Endothelial cell of umbilical vein (primary cell): ENCODE measurements at regions not wholly inside any gene's neighbourhood (a gene's known extent, or its start where the extent isn't known, plus 50 kb on each side); places are given as distances from the start of the nearest gene placed in this dataset.

Experiments
- BruUV-seq: library from RNA; stranded (reverse); fragments of 400-500 nt; replicated peaks from 2 replicates; lab custom pipeline; 2021; lab: Mats Ljungman, UMichigan
- CTCF ChIA-PET: fragments of 300-600, 350-600 bp; sonication (Branson Sonifier 250); formaldehyde crosslinking; loops from one replicate; lab custom pipeline; 2021; ENCODE audit warnings: antibody characterized with exemption, inconsistent platforms; lab: Charles Lee
- POLR2A ChIA-PET: fragments of 300-600, 350-600 bp; sonication (Branson Sonifier 250); formaldehyde crosslinking; loops from one replicate; lab custom pipeline; 2021; ENCODE audit warnings: antibody characterized with exemption, inconsistent platforms; lab: Charles Lee
- DNase-seq: peaks from one replicate; pipeline ENCODE4 v3.0.0-alpha.2; 2011; ENCODE audit warnings: low read depth, low spot score
- FAIRE-seq: peaks from 2 replicates; lab custom pipeline; 2011; peaks lifted over from hg19 to GRCh38; lab: Jason Lieb, UNC
- H2AFZ ChIP-seq: 2 replicates; pipeline ENCODE4 v1.6.0; 2012; ENCODE audit warnings: low read depth, low read length, control low read depth, inconsistent platforms
- H3K27ac ChIP-seq: 2 replicates; pipeline ENCODE4 v1.5.1; 2011; ENCODE audit warnings: low read depth, mild to moderate bottlenecking, control low read depth, low read length, moderate library complexity; ENCODE audit not compliant: insufficient read depth
- H3K27me3 ChIP-seq, 2 experiments: 2 replicates each; pipeline versions ENCODE4 v1.6.0 to v1.6.1; 2011; ENCODE audit warnings: low read length in 2 of 2, mixed read lengths in 1 of 2; ENCODE audit not compliant: control insufficient read depth in 2 of 2, insufficient read depth in 2 of 2
- H3K36me3 ChIP-seq, 2 experiments: 2 replicates in 1 of 2; 3 replicates in 1 of 2; pipeline ENCODE4 v1.5.1; 2011; ENCODE audit warnings: low read length in 2 of 2, mild to moderate bottlenecking in 1 of 2, moderate library complexity in 1 of 2; ENCODE audit not compliant: control insufficient read depth in 2 of 2, insufficient read depth in 2 of 2; ENCODE audit errors: extremely low read depth in 1 of 2
- H3K4me1 ChIP-seq: 3 replicates; pipeline ENCODE4 v1.5.1; 2011; ENCODE audit warnings: mild to moderate bottlenecking, low read length; ENCODE audit not compliant: control insufficient read depth, insufficient read depth; ENCODE audit errors: extremely low read depth
- H3K4me2 ChIP-seq: 2 replicates; pipeline ENCODE4 v1.6.1; 2011; ENCODE audit warnings: low read length, control low read depth, mixed read lengths; ENCODE audit not compliant: insufficient read depth
- H3K4me3 ChIP-seq, 3 experiments: fragments of 200-600 bp in 1 of 3; sonication (generic), shearing (Covaris generic) in 1 of 3; replicated peaks in 1 of 3; 2 replicates each; pipeline ENCODE4 v1.5.1; 2011 to 2016; ENCODE audit warnings: control low read depth in 3 of 3, low read length in 3 of 3, mild to moderate bottlenecking in 2 of 3, inconsistent platforms in 1 of 3, low read depth in 1 of 3, moderate library complexity in 1 of 3; ENCODE audit not compliant: insufficient read depth in 1 of 3
- H3K79me2 ChIP-seq: 2 replicates; pipeline ENCODE4 v1.6.0; 2012; ENCODE audit warnings: low read length, inconsistent platforms; ENCODE audit not compliant: control insufficient read depth, insufficient read depth
- H3K9ac ChIP-seq: replicated peaks from 2 replicates; pipeline ENCODE3; 2011; ENCODE audit warnings: low read length, control low read depth; ENCODE audit not compliant: insufficient read depth; ENCODE audit errors: extremely low read depth
- H3K9me1 ChIP-seq: replicated peaks from 3 replicates; pipeline ENCODE4 v1.6.0; 2011; ENCODE audit warnings: mild to moderate bottlenecking, low read length; ENCODE audit not compliant: control insufficient read depth, insufficient read depth; ENCODE audit errors: extremely low read depth
- H3K9me3 ChIP-seq: replicated peaks from 2 replicates; pipeline ENCODE4 v1.5.1; 2012; ENCODE audit warnings: low read length, inconsistent platforms; ENCODE audit not compliant: control insufficient read depth, insufficient read depth
- H4K20me1 ChIP-seq: replicated peaks from 2 replicates; pipeline ENCODE3; 2011; ENCODE audit warnings: mild to moderate bottlenecking, low read length; ENCODE audit not compliant: control insufficient read depth, insufficient read depth; ENCODE audit errors: extremely low read depth
- CTCF ChIP-seq, 2 donors: IDR thresholded peaks; 1 replicate in 1 of 2; 2 replicates in 1 of 2; pipeline ENCODE4 v1.5.1; 2011; ENCODE audit warnings: low read length in 2 of 2, mild to moderate bottlenecking in 2 of 2, moderate library complexity in 2 of 2, control low read depth in 1 of 2, inconsistent platforms in 1 of 2, low read depth in 1 of 2; ENCODE audit not compliant: insufficient read depth in 1 of 2; ENCODE audit errors: extremely low read depth in 1 of 2
- EZH2 ChIP-seq: IDR thresholded peaks from 2 replicates; pipeline ENCODE4 v1.6.1; 2012; ENCODE audit warnings: borderline replicate concordance, low read depth, mild to moderate bottlenecking, moderate library complexity, low read length, inconsistent platforms; ENCODE audit not compliant: severe bottlenecking
- FOS ChIP-seq: IDR thresholded peaks from 2 replicates; pipeline ENCODE4 v1.6.1; 2011; ENCODE audit warnings: mild to moderate bottlenecking, low read length, moderate library complexity, borderline replicate concordance; ENCODE audit not compliant: insufficient read depth
- GATA2 ChIP-seq: IDR thresholded peaks from 2 replicates; pipeline ENCODE4 v1.7.0; 2011; ENCODE audit warnings: low read depth, mild to moderate bottlenecking, moderate library complexity, mixed read lengths, low read length; ENCODE audit not compliant: insufficient read length, insufficient read depth
- JUN ChIP-seq: IDR thresholded peaks from 2 replicates; pipeline ENCODE4 v1.6.1; 2011; ENCODE audit warnings: borderline replicate concordance, low read depth; ENCODE audit not compliant: insufficient read length, insufficient read depth
- MAX ChIP-seq: IDR thresholded peaks from 2 replicates; pipeline ENCODE4 v1.6.1; 2011; ENCODE audit not compliant: insufficient read depth, insufficient read length
- MYC ChIP-seq: IDR thresholded peaks from one replicate; pipeline ENCODE4 v1.6.1; 2011; ENCODE audit warnings: mild to moderate bottlenecking, low read depth, low read length
- POLR2A ChIP-seq: IDR thresholded peaks from 2 replicates; pipeline ENCODE4 v1.6.1; 2012; ENCODE audit warnings: low read depth, mild to moderate bottlenecking, control low read depth, low read length
- POLR2AphosphoS5 ChIP-seq: IDR thresholded peaks from 2 replicates; pipeline ENCODE4 v1.6.1; 2012; ENCODE audit warnings: low read depth, mild to moderate bottlenecking, control low read depth, low read length, moderate library complexity; ENCODE audit not compliant: insufficient read depth
- dilution Hi-C: fragments of 300-500 bp; cut with MboI; formaldehyde crosslinking; loops from one replicate; pipeline ENCODE4 v1.15.0; 2019; ENCODE audit warnings: low sequenced_read_pairs; ENCODE audit not compliant: extremely low pct_ligation_motif_present
- intact Hi-C: fragments of 100-400 bp; cut with micrococcal nuclease; formaldehyde crosslinking; loops from one replicate; pipeline ENCODE4 v1.10.0; 2022

- ChIA-PET POLR2A (interaction anchor here (0.6 kb wide), 1 partner anchor 11 kb away, joined by 3 read pairs; no protein-coding TSS in a partner anchor), CTCF (interaction anchor here (0.7 to 1.7 kb wide), 7 partner anchors 12 to 650 kb away, joined by 3 to 14 read pairs (median 3); no protein-coding TSS in a partner anchor)
- Histone ChIP-seq H3K36me3 (no peaks in the 10 kb centered on the region), H3K4me1 (peaks cover 29% of the 10 kb centered on the region), H2AFZ (peak overlapping the region; percentile 28), H3K27ac (peak overlapping the region; percentile 46), H3K4me3 (no peak overlapping the region), H4K20me1 (no peaks in the 10 kb centered on the region), H3K9me1 (no peaks in the 10 kb centered on the region), H3K9ac (peak overlapping the region; percentile 40), H3K4me2 (peak overlapping the region; percentile 78), H3K27me3 (no peaks in the 10 kb centered on the region), H3K9me3 (no peaks in the 10 kb centered on the region), H3K79me2 (no peaks in the 10 kb centered on the region)
- peak; percentile 85 for FAIRE-seq
- intact Hi-C loops = loop anchor here (1.0 to 5.0 kb wide), 4 partner anchors 34 to 339 kb away; no protein-coding TSS in a partner anchor
- peak; percentile 90 for DNase-seq
- no TSS peak for BruUV-seq
- TF ChIP-seq POLR2AphosphoS5 (no peak), FOS (no peak), JUN (no peak), CTCF (IDR thresholded peaks at IDR 0.05; ENCODE audit: extremely low read depth in 1 of 2, insufficient read depth in 1 of 2, low read depth in 1 of 2, low read length in 2 of 2) (no peak), EZH2 (no peak), GATA2 (no peak), MAX (no peak), POLR2A (no peak), MYC (no peak)
- dilution Hi-C loops = no loop called here
Measured at GRCh38 chr1:60621368-60621851, 461.0 kb upstream of the NFIA start.
